ENCODE measurements at regions not wholly inside any gene's neighbourhood (a gene's known extent, or its start where the extent isn't known, plus 50 kb on each side); places are given as distances from the start of the nearest gene placed in this dataset.

DNA sequence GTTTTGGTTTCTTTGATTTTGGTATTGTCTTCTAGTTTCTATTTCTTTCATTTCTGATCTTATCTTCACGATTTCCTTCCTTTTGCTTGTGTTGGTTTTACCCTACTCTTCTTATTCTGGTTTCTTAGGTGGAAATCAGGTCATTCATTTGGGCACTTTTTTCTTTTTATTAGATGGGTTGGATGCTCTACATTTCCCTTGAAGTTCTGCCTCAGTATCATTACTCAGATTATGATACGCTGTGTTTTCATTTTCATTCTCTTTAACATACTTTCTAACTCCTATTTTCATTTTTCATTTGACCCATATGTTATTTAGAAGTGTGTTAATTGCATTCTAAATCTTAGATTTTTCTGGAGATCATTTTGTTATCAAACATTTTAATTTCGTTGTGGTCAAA is 108.6 kb downstream of the IRF8 start:
- TF ChIP-seq NFIC (IDR thresholded peaks at IDR 0.05) (no peak), FOXM1 (IDR thresholded peaks at IDR 0.05; ENCODE audit: borderline replicate concordance, low read depth) (no peak)

GRCh38 chr16:86010680-86011141 is 111.7 kb downstream of the IRF8 start:
- TF ChIP-seq USF1 (IDR thresholded peaks at IDR 0.05): no peak
- TF ChIP-seq CREB1 (IDR thresholded peaks at IDR 0.05; ENCODE audit: low read depth): no peak
- no peak for TF ChIP-seq ZBTB7A (IDR thresholded peaks at IDR 0.05; ENCODE audit: low read depth)
- TF ChIP-seq CEBPB (IDR thresholded peaks at IDR 0.05): no peak
- TF ChIP-seq MAX (IDR thresholded peaks at IDR 0.05): no peak
- TF ChIP-seq TEAD4 (IDR thresholded peaks at IDR 0.05): no peak
- TF ChIP-seq, protein P1, sequence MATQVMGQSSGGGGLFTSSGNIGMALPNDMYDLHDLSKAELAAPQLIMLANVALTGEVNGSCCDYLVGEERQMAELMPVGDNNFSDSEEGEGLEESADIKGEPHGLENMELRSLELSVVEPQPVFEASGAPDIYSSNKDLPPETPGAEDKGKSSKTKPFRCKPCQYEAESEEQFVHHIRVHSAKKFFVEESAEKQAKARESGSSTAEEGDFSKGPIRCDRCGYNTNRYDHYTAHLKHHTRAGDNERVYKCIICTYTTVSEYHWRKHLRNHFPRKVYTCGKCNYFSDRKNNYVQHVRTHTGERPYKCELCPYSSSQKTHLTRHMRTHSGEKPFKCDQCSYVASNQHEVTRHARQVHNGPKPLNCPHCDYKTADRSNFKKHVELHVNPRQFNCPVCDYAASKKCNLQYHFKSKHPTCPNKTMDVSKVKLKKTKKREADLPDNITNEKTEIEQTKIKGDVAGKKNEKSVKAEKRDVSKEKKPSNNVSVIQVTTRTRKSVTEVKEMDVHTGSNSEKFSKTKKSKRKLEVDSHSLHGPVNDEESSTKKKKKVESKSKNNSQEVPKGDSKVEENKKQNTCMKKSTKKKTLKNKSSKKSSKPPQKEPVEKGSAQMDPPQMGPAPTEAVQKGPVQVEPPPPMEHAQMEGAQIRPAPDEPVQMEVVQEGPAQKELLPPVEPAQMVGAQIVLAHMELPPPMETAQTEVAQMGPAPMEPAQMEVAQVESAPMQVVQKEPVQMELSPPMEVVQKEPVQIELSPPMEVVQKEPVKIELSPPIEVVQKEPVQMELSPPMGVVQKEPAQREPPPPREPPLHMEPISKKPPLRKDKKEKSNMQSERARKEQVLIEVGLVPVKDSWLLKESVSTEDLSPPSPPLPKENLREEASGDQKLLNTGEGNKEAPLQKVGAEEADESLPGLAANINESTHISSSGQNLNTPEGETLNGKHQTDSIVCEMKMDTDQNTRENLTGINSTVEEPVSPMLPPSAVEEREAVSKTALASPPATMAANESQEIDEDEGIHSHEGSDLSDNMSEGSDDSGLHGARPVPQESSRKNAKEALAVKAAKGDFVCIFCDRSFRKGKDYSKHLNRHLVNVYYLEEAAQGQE (IDR thresholded peaks at IDR 0.05; ENCODE audit: low read depth): no peak
- TF ChIP-seq EGR1 (IDR thresholded peaks at IDR 0.05): no peak
- no peak for TF ChIP-seq TCF12 (IDR thresholded peaks at IDR 0.05; ENCODE audit: low read depth)

- TF ChIP-seq RAD21 (IDR thresholded peaks at IDR 0.05; ENCODE audit: low read depth) (no peak), YY1 (IDR thresholded peaks at IDR 0.05; ENCODE audit: low read depth) (no peak), EGR1 (IDR thresholded peaks at IDR 0.05) (no peak), EP300 (IDR thresholded peaks at IDR 0.05; ENCODE audit: borderline replicate concordance) (no peak), USF1 (IDR thresholded peaks at IDR 0.05) (no peak), TCF12 (IDR thresholded peaks at IDR 0.05; ENCODE audit: low read depth) (no peak), NFIC (IDR thresholded peaks at IDR 0.05) (no peak)
Observed at GRCh38 chr16:86011532-86011931, 112.6 kb downstream of the IRF8 start.

DNA sequence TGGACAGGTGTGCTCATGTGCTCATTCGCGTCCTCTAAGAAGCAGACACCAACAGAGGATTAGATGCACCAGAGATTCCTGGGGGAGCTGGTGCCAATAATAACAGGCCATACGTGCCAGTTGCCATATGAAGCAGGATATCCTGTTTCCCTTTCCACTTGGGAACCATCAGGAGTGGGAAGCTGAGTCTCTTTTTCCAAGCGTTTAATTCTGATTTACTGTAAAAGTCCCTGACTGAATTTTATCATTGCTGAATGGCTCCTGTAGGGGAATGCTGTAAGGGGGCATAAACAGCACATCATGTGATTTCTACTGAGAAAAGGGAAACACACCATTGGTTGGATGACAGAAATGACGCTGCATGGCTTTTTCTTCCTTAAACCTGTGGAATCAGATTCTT is 113.3 kb downstream of the IRF8 start:
- TF ChIP-seq TCF12 (IDR thresholded peaks at IDR 0.05; ENCODE audit: low read depth) (no peak), CEBPB (IDR thresholded peaks at IDR 0.05) (no peak), TEAD4 (IDR thresholded peaks at IDR 0.05) (no peak), USF1 (IDR thresholded peaks at IDR 0.05) (no peak), FOXM1 (IDR thresholded peaks at IDR 0.05; ENCODE audit: borderline replicate concordance, low read depth) (no peak), ZBTB7A (IDR thresholded peaks at IDR 0.05; ENCODE audit: low read depth) (no peak), MAX (IDR thresholded peaks at IDR 0.05) (no peak), TAF1 (IDR thresholded peaks at IDR 0.05; ENCODE audit: low read depth) (no peak), EP300 (IDR thresholded peaks at IDR 0.05; ENCODE audit: borderline replicate concordance) (no peak), YY1 (IDR thresholded peaks at IDR 0.05; ENCODE audit: low read depth) (no peak), NFIC (IDR thresholded peaks at IDR 0.05) (no peak), EGR1 (IDR thresholded peaks at IDR 0.05) (no peak), RAD21 (IDR thresholded peaks at IDR 0.05; ENCODE audit: low read depth) (no peak), CREB1 (IDR thresholded peaks at IDR 0.05; ENCODE audit: low read depth) (no peak)
- TF ChIP-seq, protein P1 (IDR thresholded peaks at IDR 0.05; ENCODE audit: low read depth): no peak

- no peak for TF ChIP-seq EP300 (IDR thresholded peaks at IDR 0.05; ENCODE audit: borderline replicate concordance)
Observed at GRCh38 chr16:86013867-86014266, 114.9 kb downstream of the IRF8 start.

- no peak for TF ChIP-seq YY1 (IDR thresholded peaks at IDR 0.05; ENCODE audit: low read depth)
- no peak for TF ChIP-seq RAD21 (IDR thresholded peaks at IDR 0.05; ENCODE audit: low read depth)
- TF ChIP-seq TAF1 (IDR thresholded peaks at IDR 0.05; ENCODE audit: low read depth): no peak
- TF ChIP-seq, protein P1 (IDR thresholded peaks at IDR 0.05; ENCODE audit: low read depth): no peak
- no peak for TF ChIP-seq USF1 (IDR thresholded peaks at IDR 0.05)
- no peak for TF ChIP-seq FOXM1 (IDR thresholded peaks at IDR 0.05; ENCODE audit: borderline replicate concordance, low read depth)
- TF ChIP-seq CREB1 (IDR thresholded peaks at IDR 0.05; ENCODE audit: low read depth): no peak
- no peak for TF ChIP-seq CEBPB (IDR thresholded peaks at IDR 0.05)
- TF ChIP-seq ZBTB7A (IDR thresholded peaks at IDR 0.05; ENCODE audit: low read depth): no peak
- TF ChIP-seq TCF12 (IDR thresholded peaks at IDR 0.05; ENCODE audit: low read depth): no peak
Observed at GRCh38 chr16:86015606-86016005, 116.6 kb downstream of the IRF8 start.

Data from Ishikawa (cell line).